ENCODE measurements at regions not wholly inside any gene's neighbourhood (a gene's known extent, or its start where the extent isn't known, plus 50 kb on each side); places are given as distances from the start of the nearest gene placed in this dataset.
A peak's percentile ranks its signal among the peaks of the same experiment; 100 is the strongest.

- DNase-seq = no peak
Measured at GRCh38 chr5:159515197-159515596, 184.9 kb upstream of the IL12B start.

GRCh38 chr5:159515909-159516415 lies 185.7 kb upstream of the IL12B start:
- intact Hi-C loops (cut with DNase I) = loop anchor here (5.0 to 10.0 kb wide), 3 partner anchors 399 to 469 kb away; partner anchors contain the start of gene ADRA1B (in 2 of the 2)

More at GRCh38 chr5:159515197-159515596, 184.9 kb upstream of the IL12B start:
- no peaks in the 10 kb centered on the region for H3K27me3 ChIP-seq
- H3K36me3 ChIP-seq (replicated peaks in 1 of 2) = no peaks in the 10 kb centered on the region
- 78 to 87% (median 81%) methylated on average over 4 of the region's 4 CpGs for WGBS, 4 donors
- TF ChIP-seq CTCF (IDR thresholded peaks at IDR 0.05) = no peak
- no peak for TF ChIP-seq POLR2A (IDR thresholded peaks at IDR 0.05)
- H3K4me1 ChIP-seq (replicated peaks in 1 of 2) = no peaks in the 10 kb centered on the region
- H3K9me3 ChIP-seq (replicated peaks in 1 of 3) = no peaks in the 10 kb centered on the region
- H3K27ac ChIP-seq = no peak overlapping the region
- H3K4me3 ChIP-seq = no peak overlapping the region
- intact Hi-C loops (cut with DNase I) = loop anchor here (5.0 to 10.0 kb wide), 3 partner anchors 400 to 470 kb away; partner anchors contain the start of gene ADRA1B (in 2 of the 2)

GRCh38 chr5:159518371-159518770 lies 188.1 kb upstream of the IL12B start:
- no peaks in the 10 kb centered on the region for H3K9me3 ChIP-seq (replicated peaks in 1 of 3)
- H3K27me3 ChIP-seq = no peaks in the 10 kb centered on the region
- no peak for TF ChIP-seq POLR2A (IDR thresholded peaks at IDR 0.05)
- no peak for TF ChIP-seq CTCF (IDR thresholded peaks at IDR 0.05)
- H3K27ac ChIP-seq = no peak overlapping the region
- WGBS, 4 donors = 77 to 86% (median 78%) methylated on average over 3 of the region's 3 CpGs
- H3K36me3 ChIP-seq (replicated peaks in 1 of 2) = no peaks in the 10 kb centered on the region
- no peaks in the 10 kb centered on the region for H3K4me1 ChIP-seq (replicated peaks in 1 of 2)
- DNase-seq = no peak
- intact Hi-C loops (cut with DNase I) = loop anchor here (5.0 to 10.0 kb wide), 3 partner anchors 396 to 466 kb away; partner anchors contain the start of gene ADRA1B (in 2 of the 2)
- H3K4me3 ChIP-seq = no peak overlapping the region

More at GRCh38 chr5:159515909-159516415, 185.7 kb upstream of the IL12B start:
- TF ChIP-seq POLR2A (IDR thresholded peaks at IDR 0.05) (no peak), CTCF (IDR thresholded peaks at IDR 0.05) (peak; percentile 75 to 87 (median 82))
- Histone ChIP-seq H3K36me3 (replicated peaks in 1 of 2) (no peaks in the 10 kb centered on the region), H3K27me3 (no peaks in the 10 kb centered on the region), H3K9me3 (replicated peaks in 1 of 3) (no peaks in the 10 kb centered on the region), H3K4me1 (replicated peaks in 1 of 2) (no peaks in the 10 kb centered on the region), H3K4me3 (no peak overlapping the region), H3K27ac (no peak overlapping the region)
- peak; percentile 53 to 86 (median 71) for DNase-seq
- 34 to 39% (median 37%) methylated on average over 10 of the region's 10 CpGs for WGBS, 4 donors

GRCh38 chr5:159519365-159519764 lies 189.1 kb upstream of the IL12B start:
- intact Hi-C loops (cut with DNase I) = loop anchor here (5.0 to 10.0 kb wide), 3 partner anchors 395 to 465 kb away; partner anchors contain the start of gene ADRA1B (in 2 of the 2)
- no peak for DNase-seq
- TF ChIP-seq CTCF (IDR thresholded peaks at IDR 0.05) = no peak
- no peak for TF ChIP-seq POLR2A (IDR thresholded peaks at IDR 0.05)
- no peak overlapping the region for H3K27ac ChIP-seq
- H3K36me3 ChIP-seq (replicated peaks in 1 of 2) = no peaks in the 10 kb centered on the region
- no peaks in the 10 kb centered on the region for H3K4me1 ChIP-seq (replicated peaks in 1 of 2)
- H3K9me3 ChIP-seq (replicated peaks in 1 of 3) = no peaks in the 10 kb centered on the region
- no peaks in the 10 kb centered on the region for H3K27me3 ChIP-seq
- H3K4me3 ChIP-seq = no peak overlapping the region
- 55 to 80% (median 73%) methylated on average over 4 to 7 of the region's 7 CpGs for WGBS, 4 donors
